Neuron (in vitro differentiated cells): ENCODE measurements at regions not wholly inside any gene's neighbourhood (a gene's known extent, or its start where the extent isn't known, plus 50 kb on each side); places are given as distances from the start of the nearest gene placed in this dataset.

Source experiments
- H2AFZ ChIP-seq: one replicate; pipeline ENCODE4 v1.6.1; 2013; ENCODE audit warnings: low read depth, mild to moderate bottlenecking, inconsistent platforms, low read length, moderate library complexity
- H3K27me3 ChIP-seq: one replicate; pipeline ENCODE4 v1.6.1; 2013; ENCODE audit warnings: low read length; ENCODE audit not compliant: insufficient read depth
- H3K36me3 ChIP-seq: one replicate; pipeline ENCODE4 v1.6.1; 2013; ENCODE audit warnings: low read length; ENCODE audit not compliant: insufficient read depth
- H3K4me1 ChIP-seq: one replicate; pipeline ENCODE4 v1.6.1; 2013; ENCODE audit warnings: low read length; ENCODE audit not compliant: insufficient read depth
- H3K4me3 ChIP-seq: 2 replicates; pipeline ENCODE4 v1.5.1; 2013; ENCODE audit warnings: mild to moderate bottlenecking, low read length, moderate library complexity
- H3K9me3 ChIP-seq: one replicate; pipeline ENCODE4 v1.6.1; 2013; ENCODE audit warnings: low read length

DNA sequence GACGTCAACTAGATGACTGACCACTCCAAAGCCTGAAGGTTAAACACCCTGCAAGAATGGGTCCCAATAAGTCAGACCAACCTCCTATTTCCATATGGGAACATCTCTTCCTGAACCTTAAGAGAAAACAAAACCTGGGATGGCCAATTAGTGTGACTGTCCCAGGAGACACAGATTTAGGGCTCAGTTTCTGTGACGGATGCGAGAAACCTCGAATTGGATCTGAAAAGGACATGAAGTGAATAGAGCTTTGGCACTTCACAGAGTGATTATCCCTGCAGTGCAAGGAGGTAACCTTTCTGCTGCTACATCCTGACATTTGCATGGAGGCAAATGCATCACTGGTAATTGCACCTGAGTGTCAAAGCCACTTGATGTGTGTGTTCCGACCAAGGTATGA lies 442.2 kb upstream of the KLF12 start:
- H2AFZ ChIP-seq, result peak overlapping the region; percentile 95
- H3K36me3 ChIP-seq, result no peaks in the 10 kb centered on the region
- H3K9me3 ChIP-seq, result no peaks in the 10 kb centered on the region
- peak overlapping the region; percentile 68 for H3K4me3 ChIP-seq
- H3K4me1 ChIP-seq, result peaks cover 11% of the 10 kb centered on the region
- no peaks in the 10 kb centered on the region for H3K27me3 ChIP-seq

DNA sequence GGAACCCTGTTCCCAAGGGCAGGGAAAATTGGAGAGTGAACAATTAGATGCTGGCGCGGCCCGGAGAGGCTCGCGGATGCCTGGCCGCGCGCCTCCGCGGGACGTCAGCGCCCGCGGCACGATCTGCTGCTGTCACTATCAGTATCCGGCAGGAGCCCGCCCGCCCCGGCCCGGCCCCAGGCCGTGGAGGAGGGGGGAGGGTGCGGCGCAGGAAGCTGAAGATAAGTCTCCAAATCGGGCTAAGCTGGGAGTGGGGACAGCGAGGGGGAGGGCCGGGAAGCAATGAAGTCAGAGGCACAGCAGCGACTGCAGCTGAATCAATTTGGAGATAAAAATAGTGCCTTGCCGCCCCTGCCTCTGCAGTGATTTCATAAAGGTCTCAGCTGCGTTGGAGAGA lies 441.5 kb upstream of the KLF12 start:
- peak overlapping the region; percentile 68 for H3K4me3 ChIP-seq
- H3K4me1 ChIP-seq, result peaks cover 11% of the 10 kb centered on the region
- H3K36me3 ChIP-seq, result no peaks in the 10 kb centered on the region
- H2AFZ ChIP-seq, result peak overlapping the region; percentile 95
- no peaks in the 10 kb centered on the region for H3K9me3 ChIP-seq
- no peaks in the 10 kb centered on the region for H3K27me3 ChIP-seq

DNA sequence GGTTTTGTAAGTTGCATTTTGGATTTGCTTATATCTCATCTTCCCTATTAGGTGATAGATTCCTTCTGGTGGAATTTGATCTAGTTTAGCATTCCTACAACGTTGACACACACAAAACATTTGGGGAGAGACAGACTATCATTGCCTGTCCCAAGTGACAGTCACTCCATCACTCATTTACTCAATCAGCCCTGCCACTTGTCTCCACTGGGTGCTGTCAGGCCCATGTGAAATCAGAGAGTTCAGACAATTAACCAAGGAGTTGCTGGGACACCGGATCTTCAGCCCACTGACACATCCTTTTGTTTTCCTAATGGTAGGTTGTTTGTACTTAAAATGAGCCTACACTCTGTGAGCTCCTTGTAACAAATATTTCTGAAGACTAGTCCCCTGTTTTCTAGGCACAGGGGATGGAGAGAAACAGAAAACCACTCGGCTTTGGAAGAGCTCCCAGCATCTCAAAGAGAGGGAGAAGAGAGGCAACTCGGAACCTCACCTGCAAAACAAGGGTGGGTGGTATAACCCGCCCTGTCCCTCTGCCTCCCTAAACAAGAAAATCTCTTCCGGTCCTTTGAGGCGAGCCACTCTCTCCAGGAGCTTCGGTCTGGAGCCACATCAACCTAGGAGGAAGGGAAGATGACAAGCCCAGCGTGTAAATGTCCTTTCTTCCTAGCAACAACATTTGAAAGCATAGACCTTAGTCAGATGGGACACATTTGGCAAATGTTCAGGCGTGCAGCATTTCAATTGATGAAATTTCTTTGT lies 440.9 kb upstream of the KLF12 start:
- peak overlapping the region; percentile 68 for H3K4me3 ChIP-seq
- H3K36me3 ChIP-seq, result no peaks in the 10 kb centered on the region
- peak overlapping the region; percentile 95 for H2AFZ ChIP-seq
- H3K9me3 ChIP-seq, result no peaks in the 10 kb centered on the region
- H3K27me3 ChIP-seq, result no peaks in the 10 kb centered on the region
- H3K4me1 ChIP-seq, result peaks cover 11% of the 10 kb centered on the region

DNA sequence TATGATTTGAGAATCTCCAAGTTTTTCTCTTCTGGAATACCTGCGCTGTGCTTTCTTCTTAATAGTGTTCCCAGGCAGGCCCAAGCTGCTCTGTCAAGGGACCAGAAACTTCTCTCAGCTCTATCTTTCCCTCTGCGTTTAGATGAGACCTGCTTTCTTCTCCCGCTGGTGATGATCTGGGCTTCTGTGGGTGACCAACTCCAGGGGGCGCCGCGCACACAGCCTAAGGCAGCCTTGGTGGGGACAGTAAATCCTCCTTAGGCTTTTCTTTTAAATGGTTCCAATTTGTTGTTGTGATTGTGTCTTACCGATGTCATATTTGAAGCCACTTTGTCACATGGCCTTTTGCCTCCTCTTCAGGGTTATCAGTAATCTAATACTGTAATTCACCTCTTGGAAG lies 439.4 kb upstream of the KLF12 start:
- Histone ChIP-seq H2AFZ (no peak overlapping the region), H3K4me3 (no peak overlapping the region), H3K9me3 (no peaks in the 10 kb centered on the region), H3K4me1 (peaks cover 11% of the 10 kb centered on the region), H3K27me3 (no peaks in the 10 kb centered on the region), H3K36me3 (no peaks in the 10 kb centered on the region)

DNA sequence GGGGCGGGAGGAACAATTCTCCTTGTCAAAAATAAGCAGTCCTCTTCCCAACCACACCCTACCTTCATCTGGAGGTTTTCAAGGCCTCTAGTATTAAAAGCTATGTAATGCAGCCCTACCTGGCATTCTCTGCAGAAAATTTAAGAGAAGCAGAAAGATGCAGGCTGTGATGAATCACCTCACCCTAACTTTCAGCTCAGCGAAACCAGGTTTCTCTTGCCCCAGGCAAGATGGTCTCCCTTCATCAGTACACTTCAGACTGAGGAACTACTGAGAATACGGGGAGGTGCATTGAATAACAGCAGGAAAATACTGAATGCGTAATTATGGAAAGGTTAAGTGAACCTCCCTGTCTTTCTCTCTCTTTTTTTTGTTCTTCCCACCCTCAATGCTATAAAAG lies 437.6 kb upstream of the KLF12 start:
- no peaks in the 10 kb centered on the region for H3K36me3 ChIP-seq
- H3K4me3 ChIP-seq, result no peak overlapping the region
- H3K9me3 ChIP-seq, result no peaks in the 10 kb centered on the region
- H3K27me3 ChIP-seq, result no peaks in the 10 kb centered on the region
- H3K4me1 ChIP-seq, result peaks cover 11% of the 10 kb centered on the region
- H2AFZ ChIP-seq, result no peak overlapping the region

DNA sequence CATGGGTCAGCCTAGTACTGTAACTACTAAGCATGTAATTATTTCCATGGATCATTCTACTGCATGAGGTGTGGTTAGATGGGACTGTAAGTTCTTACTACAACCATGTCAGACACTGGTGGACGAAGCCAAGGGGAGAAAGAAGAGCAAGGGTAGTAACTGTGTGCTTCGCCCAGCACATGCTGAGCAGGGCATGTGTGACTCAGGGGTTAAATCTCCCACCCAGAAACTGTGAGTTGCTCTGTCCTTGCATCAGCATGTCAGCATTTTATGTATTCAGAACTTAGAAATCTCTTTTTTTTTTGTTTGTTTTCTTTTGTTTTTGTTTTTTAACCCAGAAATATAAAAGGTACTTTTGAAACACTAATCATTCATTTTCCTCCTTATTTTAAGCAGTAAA lies 436.6 kb upstream of the KLF12 start:
- no peaks in the 10 kb centered on the region for H3K36me3 ChIP-seq
- no peaks in the 10 kb centered on the region for H3K27me3 ChIP-seq
- no peak overlapping the region for H3K4me3 ChIP-seq
- no peak overlapping the region for H2AFZ ChIP-seq
- peaks cover 4% of the 10 kb centered on the region for H3K4me1 ChIP-seq
- no peaks in the 10 kb centered on the region for H3K9me3 ChIP-seq

DNA sequence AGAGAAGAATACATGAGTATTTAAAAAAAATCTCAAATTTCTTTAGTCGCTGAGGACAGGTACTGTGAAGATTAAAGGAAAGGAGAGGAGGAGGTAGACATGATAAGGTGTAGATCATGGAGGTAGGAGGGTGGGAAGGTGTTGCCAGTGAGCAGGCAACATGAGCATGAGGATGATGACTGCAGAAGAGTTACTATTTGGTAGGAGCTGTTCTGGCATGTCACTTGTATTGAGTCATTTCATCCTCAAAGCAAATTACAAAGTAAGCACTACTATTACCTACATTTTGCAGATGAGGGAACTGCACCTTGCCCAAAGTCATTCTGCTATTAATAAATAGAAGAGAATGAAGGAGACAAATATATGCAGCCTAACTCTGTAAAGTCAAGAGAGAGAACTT lies 435.8 kb upstream of the KLF12 start:
- Histone ChIP-seq H3K36me3 (no peaks in the 10 kb centered on the region), H3K4me3 (no peak overlapping the region), H3K27me3 (no peaks in the 10 kb centered on the region), H3K4me1 (peaks cover 3% of the 10 kb centered on the region), H3K9me3 (no peaks in the 10 kb centered on the region), H2AFZ (no peak overlapping the region)

DNA sequence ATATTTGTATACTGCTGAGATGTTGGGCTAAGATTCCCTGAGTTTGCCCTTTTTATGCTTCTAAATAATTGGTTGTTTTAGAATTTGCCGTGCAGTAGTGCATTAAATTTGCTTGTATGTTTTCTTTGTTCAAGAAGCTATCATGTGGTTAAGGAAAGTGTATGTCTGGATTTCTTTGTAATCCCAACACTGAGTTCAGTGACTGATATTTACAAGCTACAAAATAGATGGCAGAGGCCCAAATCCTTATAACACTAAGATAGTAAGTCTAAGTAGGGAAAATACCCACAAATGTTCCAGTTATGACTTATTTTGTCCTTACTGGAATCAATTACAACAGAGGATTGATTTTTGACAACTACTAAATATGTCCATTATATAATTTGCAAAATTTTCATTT lies 435.0 kb upstream of the KLF12 start:
- Histone ChIP-seq H2AFZ (no peak overlapping the region), H3K4me1 (no peaks in the 10 kb centered on the region), H3K36me3 (no peaks in the 10 kb centered on the region), H3K4me3 (no peak overlapping the region), H3K27me3 (no peaks in the 10 kb centered on the region), H3K9me3 (no peaks in the 10 kb centered on the region)

DNA sequence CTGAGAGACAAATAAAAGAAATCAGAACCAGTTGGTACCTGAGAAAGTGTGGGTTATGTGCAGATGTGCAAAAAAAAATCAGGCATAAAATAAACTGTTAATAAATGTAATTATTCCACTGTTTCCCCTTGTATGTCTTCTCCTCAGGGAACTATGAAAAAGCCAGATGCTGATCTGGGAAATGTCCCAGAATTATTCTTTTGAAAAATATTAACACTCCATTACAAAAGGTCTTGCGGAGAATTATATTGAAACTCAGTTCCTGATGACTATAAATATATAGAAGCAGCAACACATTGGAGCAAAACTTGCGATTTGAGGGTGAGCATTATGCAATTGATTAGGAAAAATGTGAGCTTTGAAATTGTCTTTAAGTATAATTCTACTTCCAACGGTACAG lies 433.3 kb upstream of the KLF12 start:
- Histone ChIP-seq H2AFZ (no peak overlapping the region), H3K36me3 (no peaks in the 10 kb centered on the region), H3K4me3 (no peak overlapping the region), H3K9me3 (no peaks in the 10 kb centered on the region), H3K4me1 (no peaks in the 10 kb centered on the region), H3K27me3 (no peaks in the 10 kb centered on the region)

DNA sequence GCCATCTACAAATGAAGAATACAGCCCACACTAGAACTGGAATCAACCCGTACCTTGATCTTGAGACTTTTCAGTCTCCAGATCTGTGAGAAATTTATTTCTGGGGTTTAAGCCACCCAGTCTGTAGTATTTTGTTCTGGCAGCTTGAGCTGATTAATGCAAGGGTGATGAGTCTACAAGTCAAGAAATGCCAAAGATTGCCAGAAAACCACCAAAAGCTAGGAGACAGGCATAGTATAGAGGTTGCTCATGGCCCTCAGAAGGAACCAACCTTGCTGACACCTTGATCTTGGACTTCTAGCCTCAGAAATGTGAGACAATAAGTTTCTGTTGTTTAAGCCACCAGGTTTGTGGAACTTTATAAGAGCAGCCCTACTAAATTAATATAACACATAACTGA lies 428.2 kb upstream of the KLF12 start:
- Histone ChIP-seq H3K4me3 (no peak overlapping the region), H3K27me3 (no peaks in the 10 kb centered on the region), H3K9me3 (no peaks in the 10 kb centered on the region), H2AFZ (no peak overlapping the region), H3K4me1 (peaks cover 9% of the 10 kb centered on the region), H3K36me3 (no peaks in the 10 kb centered on the region)

DNA sequence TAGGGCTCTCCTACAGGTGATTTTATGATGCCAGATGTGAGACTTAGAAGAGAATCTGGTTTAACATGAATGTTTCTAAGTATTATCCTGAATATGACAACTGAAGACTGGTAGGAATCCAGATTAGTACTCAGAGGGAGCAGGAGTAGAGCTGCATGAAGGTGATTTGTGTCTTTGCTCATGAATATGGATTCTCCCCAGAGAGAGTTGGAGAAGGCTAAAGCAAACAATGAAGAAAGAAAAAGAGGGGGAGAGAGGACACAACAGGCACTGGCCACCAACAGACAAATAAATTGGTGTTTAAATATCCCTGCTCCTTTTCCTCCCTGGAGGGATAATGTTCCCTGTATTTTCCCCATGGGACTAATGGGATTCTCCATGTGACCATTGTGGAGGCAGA lies 427.0 kb upstream of the KLF12 start:
- peaks cover 12% of the 10 kb centered on the region for H3K4me1 ChIP-seq
- no peaks in the 10 kb centered on the region for H3K9me3 ChIP-seq
- H3K4me3 ChIP-seq, result no peak overlapping the region
- no peaks in the 10 kb centered on the region for H3K27me3 ChIP-seq
- H3K36me3 ChIP-seq, result no peaks in the 10 kb centered on the region
- H2AFZ ChIP-seq, result no peak overlapping the region

DNA sequence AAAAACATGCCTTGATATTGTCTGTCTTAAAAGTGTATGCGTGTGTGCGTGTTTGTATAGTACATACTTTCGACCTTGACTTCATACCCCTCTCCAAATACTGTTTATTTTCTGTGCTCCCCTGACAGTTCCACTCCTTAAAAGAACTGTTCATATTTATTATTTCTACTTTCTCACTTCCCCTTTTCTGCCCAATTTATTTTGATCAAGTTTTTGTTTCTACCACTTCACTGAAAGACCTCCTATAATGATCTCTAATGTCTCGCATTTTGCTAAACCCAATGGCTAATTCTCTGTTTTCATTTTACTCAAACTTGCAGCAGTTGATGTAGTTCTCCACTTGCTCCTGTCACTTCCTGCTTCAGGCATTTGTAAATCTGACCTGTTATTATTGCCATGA lies 426.1 kb upstream of the KLF12 start:
- Histone ChIP-seq H3K9me3 (no peaks in the 10 kb centered on the region), H3K4me1 (peaks cover 20% of the 10 kb centered on the region), H3K27me3 (no peaks in the 10 kb centered on the region), H3K4me3 (no peak overlapping the region), H3K36me3 (no peaks in the 10 kb centered on the region), H2AFZ (no peak overlapping the region)

DNA sequence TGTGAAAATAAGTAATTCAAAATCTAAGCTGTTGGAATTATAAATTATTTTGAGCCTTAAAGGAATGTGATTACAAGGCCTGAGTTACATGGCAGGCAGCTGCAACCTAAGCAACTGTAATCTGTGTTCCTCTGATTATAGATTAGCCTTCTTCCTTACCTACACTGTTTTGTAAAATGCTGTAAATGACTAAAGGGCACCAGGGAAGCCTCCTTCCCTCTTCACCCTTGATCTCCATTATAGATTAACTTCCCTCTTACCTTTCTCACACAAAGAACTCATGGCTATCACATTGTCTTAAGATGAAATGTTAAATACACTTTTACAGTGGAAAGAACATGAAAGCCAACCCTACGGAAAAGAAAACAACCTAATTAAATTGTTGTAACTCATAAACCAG lies 423.7 kb upstream of the KLF12 start:
- no peaks in the 10 kb centered on the region for H3K9me3 ChIP-seq
- H3K36me3 ChIP-seq, result no peaks in the 10 kb centered on the region
- no peak overlapping the region for H2AFZ ChIP-seq
- H3K27me3 ChIP-seq, result no peaks in the 10 kb centered on the region
- H3K4me3 ChIP-seq, result no peak overlapping the region
- peaks cover 33% of the 10 kb centered on the region for H3K4me1 ChIP-seq
